ENCODE measurements at regions not wholly inside any gene's neighbourhood (a gene's known extent, or its start where the extent isn't known, plus 50 kb on each side); places are given as distances from the start of the nearest gene placed in this dataset.
A peak's percentile ranks its signal among the peaks of the same experiment; 100 is the strongest.

DNA sequence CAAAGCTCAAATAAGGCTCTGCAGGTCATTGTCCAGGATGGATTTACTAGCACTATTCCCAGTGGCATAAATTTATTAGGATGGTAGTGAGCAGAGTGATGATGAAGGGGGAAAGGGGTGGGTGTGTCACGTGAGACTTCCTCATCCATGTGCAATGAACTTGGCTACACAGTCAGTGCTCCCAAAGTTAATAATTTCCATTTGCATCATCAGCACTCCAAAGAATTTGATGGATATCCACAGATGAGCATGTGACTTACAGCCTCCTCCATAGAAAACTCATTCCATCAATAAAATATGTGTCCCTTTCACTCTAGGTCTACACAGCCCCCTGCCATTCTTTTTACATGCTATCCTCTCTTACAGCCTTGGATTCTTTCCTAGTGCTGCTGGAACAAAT, 142.6 kb upstream of the PLPP4 start:
- no peak for DNase-seq

- no peak for DNase-seq
Measured at GRCh38 chr10:120318862-120319261, 138.2 kb upstream of the PLPP4 start.

DNA sequence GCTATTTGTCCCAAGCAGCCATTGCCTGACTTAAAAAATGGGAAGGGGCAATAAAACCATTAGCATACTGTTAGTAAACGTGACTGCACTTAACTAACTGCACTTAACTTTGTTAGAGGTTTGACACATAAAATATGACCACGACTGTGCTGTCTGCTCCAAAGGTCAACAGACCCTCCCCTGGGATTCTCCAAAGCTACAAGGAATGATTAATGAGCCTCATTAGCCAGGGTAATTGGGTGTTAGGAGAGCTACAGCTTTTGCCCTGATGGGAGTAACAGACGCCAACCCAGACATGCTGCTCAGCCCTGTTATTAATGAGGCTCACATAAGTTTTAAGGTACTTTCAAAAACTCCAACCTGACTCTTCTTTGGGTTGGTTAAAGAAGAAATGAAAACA, 129.4 kb upstream of the PLPP4 start:
- no peak for DNase-seq

- DNase-seq: no peak
Measured at GRCh38 chr10:120328647-120329046, 128.4 kb upstream of the PLPP4 start.

DNA sequence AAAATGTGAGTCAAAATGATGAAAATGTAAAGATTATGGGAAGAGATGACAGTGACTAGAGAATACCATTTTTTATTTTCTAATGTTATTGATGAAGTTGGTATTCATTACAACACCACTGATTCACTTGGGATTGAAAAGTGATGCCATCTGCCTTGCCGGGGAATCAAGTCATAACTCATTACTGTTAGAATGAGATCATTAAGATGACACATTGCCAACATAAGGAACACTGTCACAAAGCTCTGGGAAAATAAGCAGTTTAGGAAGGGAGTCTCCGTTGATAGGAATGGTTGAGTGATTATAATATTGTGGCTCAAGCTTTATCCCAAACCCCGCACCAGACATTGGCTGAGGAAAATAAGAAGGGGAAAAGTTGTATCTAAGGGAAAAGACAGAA, 121.5 kb upstream of the PLPP4 start:
- DNase-seq: no peak

DNA sequence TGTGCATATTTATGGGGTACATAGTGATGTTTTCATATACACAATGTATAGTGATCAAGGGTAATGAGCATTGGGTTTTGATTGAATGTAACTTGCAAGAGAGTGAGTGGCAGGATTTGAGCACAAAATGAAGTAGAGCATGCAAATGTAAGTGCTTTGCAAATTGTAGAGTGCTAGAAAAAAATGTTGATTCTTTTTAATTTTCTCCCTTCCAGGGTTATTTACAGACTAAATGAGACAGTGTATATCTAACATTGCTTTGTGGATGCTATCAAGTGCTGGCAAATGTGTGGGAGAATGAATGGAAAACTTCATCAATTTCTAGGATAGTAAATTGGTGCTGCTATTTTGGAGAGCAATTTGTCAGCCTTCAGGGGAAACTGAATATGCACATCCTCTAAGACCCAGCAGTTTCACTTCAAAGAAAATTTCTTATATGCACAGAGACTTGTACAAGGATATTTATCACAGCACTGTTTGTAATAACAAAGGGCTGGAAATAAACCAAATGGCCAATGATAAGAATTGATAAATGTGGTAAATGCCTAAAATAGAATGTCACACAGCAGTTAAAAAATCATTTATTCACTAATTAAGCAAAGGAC, 120.6 kb upstream of the PLPP4 start:
- no peak for DNase-seq

- DNase-seq: peak; percentile 1
Measured at GRCh38 chr10:120336911-120337540, 120.0 kb upstream of the PLPP4 start.

- DNase-seq: no peak
Measured at GRCh38 chr10:120342115-120342714, 114.8 kb upstream of the PLPP4 start.

GRCh38 chr10:120345186-120345585, 111.8 kb upstream of the PLPP4 start:
- no peak for DNase-seq

- no peak for DNase-seq
Measured at GRCh38 chr10:120347644-120348043, 109.4 kb upstream of the PLPP4 start.

DNA sequence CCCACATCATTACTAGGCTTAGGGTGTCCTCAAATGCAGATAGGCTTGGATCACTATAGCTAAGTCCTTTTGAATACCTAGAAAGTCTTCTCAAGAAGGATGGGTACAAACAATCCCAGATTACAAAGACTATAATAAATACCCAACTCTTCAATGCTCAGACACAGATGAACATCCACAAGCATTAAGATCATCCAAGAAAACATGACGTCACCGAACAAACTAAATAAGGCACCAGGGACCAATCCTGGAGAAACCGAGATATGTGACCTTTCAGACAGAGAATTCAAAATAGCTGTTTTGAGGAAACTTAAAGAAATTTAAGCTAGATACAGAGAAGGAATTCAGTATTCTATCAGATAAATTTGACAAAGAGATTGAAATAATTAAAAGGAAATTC, 108.0 kb upstream of the PLPP4 start:
- DNase-seq: no peak

GRCh38 chr10:120355425-120355824, 101.6 kb upstream of the PLPP4 start:
- DNase-seq: no peak

DNA sequence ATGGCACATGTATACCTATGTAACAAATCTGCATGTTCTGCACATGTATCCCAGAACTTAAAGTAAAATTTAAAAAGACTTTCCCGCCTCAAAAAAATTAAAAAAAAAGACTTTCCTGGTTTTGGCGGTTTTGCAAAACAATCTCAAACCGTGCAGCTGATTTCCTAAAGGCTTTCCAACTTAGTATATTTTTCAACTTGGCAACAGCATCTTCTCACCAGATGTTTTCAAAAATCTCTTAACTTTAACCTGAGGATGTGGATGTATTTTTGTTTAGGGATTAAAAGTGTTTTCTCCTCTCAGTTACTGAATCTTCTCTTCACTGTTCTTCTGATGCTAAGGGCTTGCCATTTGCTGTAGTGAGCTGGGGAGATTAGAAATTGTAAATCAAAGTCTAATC, 96.5 kb upstream of the PLPP4 start:
- no peak for DNase-seq

DNA sequence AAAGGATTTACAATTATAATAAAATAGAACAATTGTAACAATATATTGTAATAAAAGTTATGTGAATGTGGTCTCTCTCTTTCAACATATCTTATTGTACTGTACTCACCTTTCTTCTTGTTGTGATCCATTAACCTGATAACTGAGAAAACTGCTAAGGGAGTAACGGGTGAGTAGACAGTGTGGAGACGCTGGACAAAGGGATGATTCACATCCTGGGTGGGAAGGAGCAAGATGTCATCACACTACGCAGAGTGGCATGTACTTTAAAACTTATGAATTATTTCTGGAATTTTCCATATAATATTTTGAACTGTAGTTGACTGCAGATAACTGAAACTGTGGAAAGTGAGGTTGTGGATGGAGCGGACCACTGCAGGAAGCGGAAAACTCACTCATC, 91.2 kb upstream of the PLPP4 start:
- no peak for DNase-seq

DNA sequence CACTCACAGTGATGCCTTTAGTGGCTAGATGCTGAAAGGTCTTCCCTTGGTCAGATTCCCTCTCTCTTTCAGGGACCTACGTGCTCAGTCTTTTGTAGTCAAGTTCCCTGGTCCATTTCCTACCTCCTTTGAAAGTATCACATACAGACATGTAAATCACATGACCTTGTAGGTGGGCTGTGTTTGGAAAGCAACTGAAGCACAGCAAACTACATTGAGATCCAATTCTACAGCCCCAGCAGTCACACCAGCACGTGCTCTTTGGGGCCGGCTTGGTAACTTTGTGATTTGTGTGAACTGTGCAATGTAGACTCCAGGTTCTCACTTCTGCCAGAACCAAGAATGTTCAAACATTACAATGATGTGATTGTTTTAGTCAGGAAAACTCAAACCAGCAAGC, 89.7 kb upstream of the PLPP4 start:
- no peak for DNase-seq

DNA sequence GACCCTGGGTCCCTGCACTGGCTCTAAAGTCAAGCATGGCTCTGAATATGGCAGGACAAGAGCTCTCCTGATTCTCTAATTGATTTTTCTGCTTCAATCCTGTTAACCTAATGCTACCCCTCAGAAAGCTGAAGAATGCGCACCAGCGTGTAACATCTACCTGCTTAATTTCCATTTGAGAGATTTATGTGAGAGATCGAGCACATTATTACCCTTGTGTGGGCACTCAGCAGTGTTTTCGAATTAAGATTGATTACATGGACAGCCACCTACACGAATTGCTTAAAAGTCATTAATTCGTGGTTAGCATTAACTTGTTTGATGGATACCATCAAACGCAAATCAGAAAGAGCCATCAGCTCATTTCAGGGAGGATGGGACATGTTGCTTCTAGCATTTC, 88.7 kb upstream of the PLPP4 start:
- no peak for DNase-seq

GRCh38 chr10:120368927-120369326, 88.1 kb upstream of the PLPP4 start:
- no peak for DNase-seq

DNA sequence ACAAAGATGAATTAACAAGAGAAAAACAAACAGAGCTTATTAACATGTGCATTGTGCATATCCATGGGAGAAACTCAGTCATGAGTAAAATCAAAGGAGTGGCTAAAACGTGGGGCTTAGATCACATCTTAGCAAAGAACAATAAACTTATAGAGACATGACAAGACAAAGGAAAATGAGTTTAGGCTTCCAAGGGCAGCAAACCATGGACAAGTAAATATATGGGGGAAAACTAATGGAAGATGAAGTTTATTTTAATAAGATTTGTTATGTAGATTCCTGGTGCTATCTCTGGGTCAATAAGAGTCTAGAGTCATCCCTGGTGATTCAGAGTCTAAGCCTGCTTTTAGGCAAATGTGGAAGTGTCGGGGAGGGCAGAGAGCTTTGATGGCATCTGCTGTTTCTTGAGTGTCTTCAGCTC, 87.2 kb upstream of the PLPP4 start:
- no peak for DNase-seq

DNA sequence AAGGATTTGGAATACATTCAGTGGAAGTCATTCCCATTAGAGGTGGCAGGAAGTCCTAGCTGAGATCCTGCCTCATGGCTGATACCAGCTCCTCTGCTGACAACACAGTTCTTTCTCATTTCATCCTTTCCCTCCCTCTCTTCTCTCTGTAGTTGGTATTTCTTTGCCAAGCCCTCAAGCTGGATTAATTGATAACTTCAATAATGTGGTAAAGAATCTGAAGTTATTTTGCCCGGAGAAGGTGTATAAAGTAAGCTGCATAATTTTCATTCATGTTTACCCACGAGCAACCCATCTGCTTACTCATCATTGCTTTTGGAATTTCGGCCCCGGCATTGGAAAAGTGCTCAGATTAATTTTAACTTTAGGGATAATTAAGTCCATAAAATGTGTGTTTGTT, 85.2 kb upstream of the PLPP4 start:
- DNase-seq: no peak

GRCh38 chr10:120372917-120373316, 84.1 kb upstream of the PLPP4 start:
- no peak for DNase-seq

GRCh38 chr10:120375666-120376065, 81.4 kb upstream of the PLPP4 start:
- no peak for DNase-seq

DNA sequence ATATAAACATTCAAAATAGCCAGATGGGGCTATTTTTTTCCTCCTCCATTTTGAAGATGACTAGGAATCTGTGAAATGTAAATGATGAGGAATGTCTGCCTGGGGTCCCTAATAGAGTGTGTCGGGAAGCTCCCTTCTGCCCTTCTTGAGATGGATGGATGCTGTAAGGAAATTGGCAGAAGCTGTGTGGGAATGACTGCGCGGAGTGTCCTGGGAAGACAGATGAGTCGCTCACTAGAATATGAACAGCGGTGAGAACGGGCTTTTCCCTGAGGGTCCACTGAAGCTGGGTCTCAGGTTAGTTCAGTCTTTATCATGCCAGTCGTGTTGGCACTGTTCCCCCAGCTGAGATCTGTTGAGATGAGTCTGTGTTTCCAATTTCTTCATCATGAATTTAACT, 75.1 kb upstream of the PLPP4 start:
- no peak for DNase-seq

DNA sequence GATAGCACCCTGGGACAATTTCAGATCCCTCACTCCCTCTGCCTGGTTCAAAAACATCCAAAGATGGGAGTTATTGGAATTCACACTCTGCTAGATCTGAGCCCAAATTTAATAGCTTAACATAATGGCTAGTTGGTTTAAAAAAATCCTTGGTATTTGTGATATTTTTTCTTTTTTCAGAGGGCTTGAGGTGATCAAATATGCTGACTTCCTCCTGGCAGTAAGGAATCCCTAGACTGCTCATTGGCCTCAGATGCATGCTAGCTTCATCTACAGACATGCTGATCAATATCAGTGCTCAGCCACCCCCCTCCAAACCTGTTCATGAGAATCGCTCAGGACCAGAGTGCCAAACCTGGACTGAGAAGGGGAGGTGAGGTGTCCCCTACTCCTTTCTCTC, 74.7 kb upstream of the PLPP4 start:
- no peak for DNase-seq

DNA sequence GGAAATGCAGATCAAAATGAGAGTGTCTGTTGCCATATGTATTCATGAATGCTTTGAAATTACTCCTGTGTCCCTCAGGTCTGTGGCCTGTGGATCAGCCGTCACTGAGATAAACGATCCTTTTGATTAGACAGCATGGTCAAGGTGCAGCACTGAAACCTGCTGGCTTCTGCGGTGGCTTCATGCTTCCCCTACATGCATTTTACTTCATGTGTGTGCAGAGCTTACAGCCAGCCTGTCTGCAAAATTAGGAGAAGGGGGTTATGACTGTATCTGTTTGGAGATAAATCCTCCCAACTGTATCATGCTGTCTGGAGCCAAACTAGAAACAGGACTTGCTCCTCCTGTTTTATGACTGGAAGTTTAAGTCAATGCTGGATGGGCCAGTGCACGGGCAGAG, 71.0 kb upstream of the PLPP4 start:
- no peak for DNase-seq

- no peak for DNase-seq
Measured at GRCh38 chr10:120386896-120387295, 70.1 kb upstream of the PLPP4 start.

Data from NK-92 treated with Interleukin-12 subunit alpha and Interleukin-12 subunit beta, amount 100 ng/mL, for 24 hours (cell line).